ENCODE measurements at regions not wholly inside any gene's neighbourhood (a gene's known extent, or its start where the extent isn't known, plus 50 kb on each side); places are given as distances from the start of the nearest gene placed in this dataset.

- TF ChIP-seq CTCF (IDR thresholded peaks at IDR 0.05; ENCODE audit: extremely low read depth in 1 of 2, insufficient read depth in 1 of 2, low read depth in 1 of 2, low read length in 2 of 2) (no peak), MYC (IDR thresholded peaks at IDR 0.05; ENCODE audit: low read depth, low read length) (no peak), POLR2AphosphoS5 (IDR thresholded peaks at IDR 0.05; ENCODE audit: insufficient read depth, low read depth, low read length) (no peak), POLR2A (IDR thresholded peaks at IDR 0.05; ENCODE audit: low read depth, low read length) (no peak), EZH2 (IDR thresholded peaks at IDR 0.05; ENCODE audit: borderline replicate concordance, low read depth, low read length, severe bottlenecking) (no peak)
Measured at GRCh38 chr2:150152230-150152629, 335.2 kb downstream of the RND3 start.
